ENCODE measurements at regions not wholly inside any gene's neighbourhood (a gene's known extent, or its start where the extent isn't known, plus 50 kb on each side); places are given as distances from the start of the nearest gene placed in this dataset.

DNA sequence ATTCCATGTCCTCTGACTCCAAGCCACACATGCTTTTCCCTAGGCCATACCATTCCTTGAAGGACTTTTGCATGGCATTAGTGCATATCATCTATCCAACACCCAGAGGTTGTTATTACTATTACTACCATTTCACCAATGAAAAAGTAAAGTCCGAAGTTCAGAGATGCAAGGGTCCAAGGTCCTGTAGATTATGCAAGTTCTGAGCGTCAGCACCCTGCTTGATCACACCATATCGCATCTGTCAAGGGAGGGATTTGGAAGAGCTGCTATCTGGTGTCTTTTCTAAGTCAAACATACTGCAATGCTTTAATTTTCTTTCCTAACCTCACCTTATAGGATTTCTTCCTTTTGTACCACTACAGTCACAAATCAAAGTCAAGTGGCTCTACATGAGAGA, 214.7 kb upstream of the CADM1 start:
- TF ChIP-seq, protein P1, sequence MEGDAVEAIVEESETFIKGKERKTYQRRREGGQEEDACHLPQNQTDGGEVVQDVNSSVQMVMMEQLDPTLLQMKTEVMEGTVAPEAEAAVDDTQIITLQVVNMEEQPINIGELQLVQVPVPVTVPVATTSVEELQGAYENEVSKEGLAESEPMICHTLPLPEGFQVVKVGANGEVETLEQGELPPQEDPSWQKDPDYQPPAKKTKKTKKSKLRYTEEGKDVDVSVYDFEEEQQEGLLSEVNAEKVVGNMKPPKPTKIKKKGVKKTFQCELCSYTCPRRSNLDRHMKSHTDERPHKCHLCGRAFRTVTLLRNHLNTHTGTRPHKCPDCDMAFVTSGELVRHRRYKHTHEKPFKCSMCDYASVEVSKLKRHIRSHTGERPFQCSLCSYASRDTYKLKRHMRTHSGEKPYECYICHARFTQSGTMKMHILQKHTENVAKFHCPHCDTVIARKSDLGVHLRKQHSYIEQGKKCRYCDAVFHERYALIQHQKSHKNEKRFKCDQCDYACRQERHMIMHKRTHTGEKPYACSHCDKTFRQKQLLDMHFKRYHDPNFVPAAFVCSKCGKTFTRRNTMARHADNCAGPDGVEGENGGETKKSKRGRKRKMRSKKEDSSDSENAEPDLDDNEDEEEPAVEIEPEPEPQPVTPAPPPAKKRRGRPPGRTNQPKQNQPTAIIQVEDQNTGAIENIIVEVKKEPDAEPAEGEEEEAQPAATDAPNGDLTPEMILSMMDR (IDR thresholded peaks at IDR 0.05), result no peak
- TF ChIP-seq POLR2A (IDR thresholded peaks at IDR 0.05) (no peak), EP300 (IDR thresholded peaks at IDR 0.05) (no peak), POLR2AphosphoS5 (IDR thresholded peaks at IDR 0.05) (no peak)
